ENCODE measurements at regions not wholly inside any gene's neighbourhood (a gene's known extent, or its start where the extent isn't known, plus 50 kb on each side); places are given as distances from the start of the nearest gene placed in this dataset.

DNA sequence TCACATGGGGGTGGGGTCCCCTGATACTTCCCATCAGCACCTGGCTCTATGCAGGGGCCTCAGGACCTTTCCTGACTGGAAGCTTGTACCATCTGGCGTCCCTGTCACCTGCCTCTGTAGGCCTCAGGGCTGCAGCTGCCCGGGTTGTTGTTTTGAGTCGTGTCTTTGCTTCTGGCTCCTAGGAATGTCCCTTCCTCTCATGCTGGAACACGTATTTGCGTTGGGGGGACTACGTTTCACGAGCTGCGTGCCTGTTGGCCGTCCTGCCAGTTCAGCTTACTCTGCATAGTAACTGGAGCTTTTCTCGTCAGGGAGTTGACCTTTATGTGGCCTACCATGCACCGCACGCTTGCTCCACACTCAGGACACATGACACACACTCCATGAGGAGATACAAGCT is 54.9 kb upstream of the IRX4 start:
- no peaks in the 10 kb centered on the region for H3K9me3 ChIP-seq
- H3K36me3 ChIP-seq = no peaks in the 10 kb centered on the region
- H3K27me3 ChIP-seq = no peaks in the 10 kb centered on the region
- TF ChIP-seq, protein P1, sequence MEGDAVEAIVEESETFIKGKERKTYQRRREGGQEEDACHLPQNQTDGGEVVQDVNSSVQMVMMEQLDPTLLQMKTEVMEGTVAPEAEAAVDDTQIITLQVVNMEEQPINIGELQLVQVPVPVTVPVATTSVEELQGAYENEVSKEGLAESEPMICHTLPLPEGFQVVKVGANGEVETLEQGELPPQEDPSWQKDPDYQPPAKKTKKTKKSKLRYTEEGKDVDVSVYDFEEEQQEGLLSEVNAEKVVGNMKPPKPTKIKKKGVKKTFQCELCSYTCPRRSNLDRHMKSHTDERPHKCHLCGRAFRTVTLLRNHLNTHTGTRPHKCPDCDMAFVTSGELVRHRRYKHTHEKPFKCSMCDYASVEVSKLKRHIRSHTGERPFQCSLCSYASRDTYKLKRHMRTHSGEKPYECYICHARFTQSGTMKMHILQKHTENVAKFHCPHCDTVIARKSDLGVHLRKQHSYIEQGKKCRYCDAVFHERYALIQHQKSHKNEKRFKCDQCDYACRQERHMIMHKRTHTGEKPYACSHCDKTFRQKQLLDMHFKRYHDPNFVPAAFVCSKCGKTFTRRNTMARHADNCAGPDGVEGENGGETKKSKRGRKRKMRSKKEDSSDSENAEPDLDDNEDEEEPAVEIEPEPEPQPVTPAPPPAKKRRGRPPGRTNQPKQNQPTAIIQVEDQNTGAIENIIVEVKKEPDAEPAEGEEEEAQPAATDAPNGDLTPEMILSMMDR (IDR thresholded peaks at IDR 0.05) = no peak
- H3K4me1 ChIP-seq = no peaks in the 10 kb centered on the region
- no peak overlapping the region for H3K9ac ChIP-seq (ENCODE audit: low read depth in 2 of 2, low read length in 2 of 2)
- intact Hi-C loops (cut with DNase I) = no loop called here
- no peak for DNase-seq
- no peak overlapping the region for H3K4me3 ChIP-seq
- H3K27ac ChIP-seq = no peak overlapping the region

DNA sequence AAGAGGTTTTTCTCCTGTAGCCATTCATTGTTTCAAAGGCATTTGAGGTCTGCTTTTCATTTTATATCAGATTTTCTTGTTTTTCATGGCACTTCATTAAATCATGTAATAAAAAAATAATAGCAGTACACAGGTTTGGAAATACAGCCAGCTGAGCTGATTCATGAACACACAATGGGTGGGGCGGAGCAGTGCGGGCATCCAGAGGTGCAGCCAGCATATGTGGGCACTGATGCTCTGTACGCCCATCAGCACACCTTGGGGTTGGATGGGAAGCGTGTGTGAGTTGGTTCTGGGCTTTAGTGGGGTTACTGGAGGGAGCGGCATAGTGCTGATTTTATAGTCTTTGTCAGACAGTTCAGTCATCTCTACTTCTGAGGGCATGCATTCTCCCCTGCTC is 54.2 kb upstream of the IRX4 start:
- Histone ChIP-seq H3K36me3 (no peaks in the 10 kb centered on the region), H3K27ac (no peak overlapping the region), H3K27me3 (peaks cover 1% of the 10 kb centered on the region), H3K4me1 (no peaks in the 10 kb centered on the region), H3K9ac (ENCODE audit: low read depth in 2 of 2, low read length in 2 of 2) (no peak overlapping the region), H3K4me3 (no peak overlapping the region), H3K9me3 (no peaks in the 10 kb centered on the region)
- TF ChIP-seq, protein P1 (IDR thresholded peaks at IDR 0.05) = no peak
- no peak for DNase-seq
- intact Hi-C loops (cut with DNase I) = no loop called here

DNA sequence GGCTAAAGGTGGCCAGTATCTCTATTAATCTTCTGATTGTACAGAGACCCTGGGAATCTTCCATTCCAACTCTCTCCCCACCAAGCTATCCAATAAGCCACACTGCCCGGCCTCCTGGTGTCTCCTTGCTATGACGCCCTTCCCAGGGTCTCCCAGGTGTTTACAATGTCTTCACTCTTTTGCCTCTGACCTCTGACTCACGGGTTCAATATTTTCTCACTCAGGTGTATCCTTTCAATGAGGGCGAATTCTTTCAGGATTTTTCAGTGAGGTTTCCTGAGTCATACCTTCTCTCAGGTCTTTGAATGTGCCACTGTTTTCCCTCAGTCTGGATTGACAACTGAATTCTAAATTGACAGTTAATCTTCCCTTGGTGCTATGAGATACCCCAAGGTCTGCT is 53.7 kb upstream of the IRX4 start:
- Histone ChIP-seq H3K27me3 (peaks cover 6% of the 10 kb centered on the region), H3K4me1 (no peaks in the 10 kb centered on the region), H3K9me3 (no peaks in the 10 kb centered on the region), H3K27ac (no peak overlapping the region), H3K9ac (ENCODE audit: low read depth in 2 of 2, low read length in 2 of 2) (no peak overlapping the region), H3K4me3 (no peak overlapping the region), H3K36me3 (no peaks in the 10 kb centered on the region)
- intact Hi-C loops (cut with DNase I) = no loop called here
- DNase-seq = no peak
- TF ChIP-seq, protein P1 (IDR thresholded peaks at IDR 0.05) = no peak

DNA sequence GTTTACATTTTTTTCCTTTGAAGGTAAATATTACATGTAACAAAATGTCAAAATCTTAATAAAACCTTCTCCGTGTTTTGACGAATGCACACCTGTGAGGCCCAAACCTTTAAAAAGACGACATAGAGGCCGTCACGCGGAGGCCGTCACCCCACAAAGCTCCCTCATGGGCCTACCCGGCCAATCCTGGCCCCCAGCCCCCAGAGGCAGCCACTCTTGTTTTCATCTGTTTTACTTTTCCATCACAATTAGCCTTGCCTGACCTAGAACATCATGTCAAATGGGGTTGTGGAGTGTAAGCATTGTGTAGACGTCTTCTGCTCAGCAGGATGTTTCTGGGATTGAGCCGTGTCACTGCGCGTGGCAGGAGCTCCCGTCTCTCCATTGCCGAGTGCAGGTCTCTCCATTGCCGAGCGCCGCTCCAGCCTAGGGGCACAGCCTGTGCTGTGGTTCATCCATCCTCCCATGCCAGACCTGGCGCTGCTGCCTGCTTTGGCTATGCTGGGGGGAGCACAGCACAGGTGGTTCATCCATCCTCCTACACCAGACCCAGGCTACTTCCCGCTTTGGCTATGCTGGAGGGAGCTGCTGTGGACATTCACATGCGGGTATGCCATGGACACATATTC is 52.2 kb upstream of the IRX4 start:
- Histone ChIP-seq H3K27ac (no peak overlapping the region), H3K36me3 (no peaks in the 10 kb centered on the region), H3K9me3 (no peaks in the 10 kb centered on the region), H3K4me1 (no peaks in the 10 kb centered on the region), H3K4me3 (no peak overlapping the region), H3K9ac (ENCODE audit: low read depth in 2 of 2, low read length in 2 of 2) (no peak overlapping the region), H3K27me3 (peaks cover 17% of the 10 kb centered on the region)
- intact Hi-C loops (cut with DNase I) = no loop called here
- TF ChIP-seq, protein P1 (IDR thresholded peaks at IDR 0.05) = no peak
- DNase-seq = no peak

DNA sequence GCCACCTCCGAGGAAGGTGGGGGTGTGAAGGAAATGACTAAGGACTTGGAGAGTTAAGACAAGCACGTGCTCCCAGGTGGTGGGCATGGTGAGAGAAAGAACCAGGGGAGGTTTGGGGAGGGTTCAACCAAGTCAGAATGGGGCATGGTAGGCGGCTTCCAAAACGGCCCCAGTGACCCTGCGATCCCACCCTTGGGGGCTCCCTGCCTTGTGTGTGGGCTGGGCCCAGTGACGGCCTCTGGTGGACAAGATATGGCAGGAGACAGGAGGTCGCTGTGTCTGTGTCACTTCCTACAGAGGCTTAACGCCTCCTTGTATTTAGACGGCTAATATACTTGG is 51.3 kb upstream of the IRX4 start:
- DNase-seq = no peak
- Histone ChIP-seq H3K4me1 (no peaks in the 10 kb centered on the region), H3K4me3 (no peak overlapping the region), H3K36me3 (no peaks in the 10 kb centered on the region), H3K27me3 (peaks cover 17% of the 10 kb centered on the region), H3K9ac (ENCODE audit: low read depth in 2 of 2, low read length in 2 of 2) (no peak overlapping the region), H3K27ac (no peak overlapping the region), H3K9me3 (no peaks in the 10 kb centered on the region)
- TF ChIP-seq, protein P1 (IDR thresholded peaks at IDR 0.05) = no peak
- intact Hi-C loops (cut with DNase I) = no loop called here

Data from colonic mucosa (tissue), 4 donors.